Fibroblast of gingiva (primary cell): ENCODE measurements at regions not wholly inside any gene's neighbourhood (a gene's known extent, or its start where the extent isn't known, plus 50 kb on each side); places are given as distances from the start of the nearest gene placed in this dataset.
"Not testable (repeated sequence)": the region's sequence is repeated elsewhere in the genome, so short reads cannot be mapped to it uniquely, and the experiment has no call there.

Experiments used
- DNase-seq: peaks from one replicate; pipeline ENCODE4 v3.0.0-alpha.2; 2011; ENCODE audit warnings: low read depth

- no peak for DNase-seq
Observed at GRCh38 chr16:59614466-59615240, 880.5 kb upstream of the GOT2 start.

GRCh38 chr16:59612910-59613620 lies 878.9 kb upstream of the GOT2 start:
- not testable (repeated sequence) for DNase-seq

- no peak for DNase-seq
Observed at GRCh38 chr16:59612094-59612493, 878.0 kb upstream of the GOT2 start.

GRCh38 chr16:59611556-59611955 lies 877.4 kb upstream of the GOT2 start:
- DNase-seq: no peak

- peak; percentile 42 for DNase-seq
Observed at GRCh38 chr16:59605706-59606105, 871.6 kb upstream of the GOT2 start.

- DNase-seq: peak; percentile 41
Observed at GRCh38 chr16:59604354-59604753, 870.2 kb upstream of the GOT2 start.

- DNase-seq: peak; percentile 17
Observed at GRCh38 chr16:59601452-59601851, 867.3 kb upstream of the GOT2 start.

- peak; percentile 6 for DNase-seq
Observed at GRCh38 chr16:59597269-59597668, 863.2 kb upstream of the GOT2 start.

- DNase-seq: no peak
Observed at GRCh38 chr16:59596693-59597092, 862.6 kb upstream of the GOT2 start.

GRCh38 chr16:59593194-59593661 lies 859.1 kb upstream of the GOT2 start:
- peak; percentile 96 for DNase-seq

- peak; percentile 55 for DNase-seq
Observed at GRCh38 chr16:59591480-59591879, 857.4 kb upstream of the GOT2 start.

GRCh38 chr16:59590845-59591244 lies 856.7 kb upstream of the GOT2 start:
- DNase-seq: no peak

- no peak for DNase-seq
Observed at GRCh38 chr16:59586331-59586730, 852.2 kb upstream of the GOT2 start.

- DNase-seq: no peak
Observed at GRCh38 chr16:59574296-59574695, 840.2 kb upstream of the GOT2 start.

GRCh38 chr16:59573528-59574271 lies 839.6 kb upstream of the GOT2 start:
- DNase-seq: peak; percentile 62

GRCh38 chr16:59567496-59567895 lies 833.4 kb upstream of the GOT2 start:
- no peak for DNase-seq

- peak; percentile 75 for DNase-seq
Observed at GRCh38 chr16:59566446-59566845, 832.3 kb upstream of the GOT2 start.

- DNase-seq: no peak
Observed at GRCh38 chr16:59558679-59559078, 824.6 kb upstream of the GOT2 start.

GRCh38 chr16:59552164-59552563 lies 818.0 kb upstream of the GOT2 start:
- DNase-seq: no peak

- DNase-seq: no peak
Observed at GRCh38 chr16:59545721-59546120, 811.6 kb upstream of the GOT2 start.

- peak; percentile 10 for DNase-seq
Observed at GRCh38 chr16:59543641-59544040, 809.5 kb upstream of the GOT2 start.

GRCh38 chr16:59540621-59541020 lies 806.5 kb upstream of the GOT2 start:
- no peak for DNase-seq

- DNase-seq: no peak
Observed at GRCh38 chr16:59535298-59535697, 801.2 kb upstream of the GOT2 start.
